Panc1 (cell line): ENCODE measurements at regions not wholly inside any gene's neighbourhood (a gene's known extent, or its start where the extent isn't known, plus 50 kb on each side); places are given as distances from the start of the nearest gene placed in this dataset.

Source experiments
- ATAC-seq: fragments of 200-7000 bp; cut with Tn5 transposase; 2 replicates; pipeline ENCODE4 v1.9.1; 2020; ENCODE audit warnings: mild to moderate bottlenecking, moderate library complexity
- BruUV-seq: library from RNA; stranded (reverse); fragments of 400-500 nt; replicated peaks from 2 replicates; lab custom pipeline; 2021; lab: Mats Ljungman, UMichigan
- CTCF ChIA-PET: fragments of 300-600 bp; sonication (Branson Sonifier 250); formaldehyde crosslinking; loops from one replicate; lab custom pipeline; 2022; ENCODE audit warnings: antibody characterized with exemption; lab: Charles Lee
- POLR2A ChIA-PET: fragments of 300-600 bp; sonication (Branson Sonifier 250); formaldehyde crosslinking; loops from one replicate; lab custom pipeline; 2022; ENCODE audit warnings: antibody characterized with exemption; lab: Charles Lee
- DNase-seq: peaks from one replicate; pipeline ENCODE4 v3.0.0-alpha.2; 2010; ENCODE audit warnings: low read depth, low spot score
- H3K27ac ChIP-seq: 2 replicates; pipeline ENCODE4 v1.5.1; 2011; ENCODE audit warnings: mild to moderate bottlenecking, low read length, inconsistent platforms
- H3K27me3 ChIP-seq: fragments of 200-500 bp; sonication (Bioruptor generic); 2 replicates; pipeline ENCODE4 v1.6.0; 2014; ENCODE audit warnings: low read length, inconsistent platforms; ENCODE audit not compliant: control insufficient read depth, insufficient read depth
- H3K36me3 ChIP-seq: fragments of 200-500 bp; sonication (Bioruptor generic); 2 replicates; pipeline ENCODE4 v1.5.1; 2014; ENCODE audit warnings: inconsistent platforms, mild to moderate bottlenecking, low read length, moderate library complexity; ENCODE audit not compliant: control insufficient read depth, insufficient read depth
- H3K4me1 ChIP-seq: 2 replicates; pipeline ENCODE4 v1.5.1; 2011; ENCODE audit warnings: inconsistent platforms, mild to moderate bottlenecking, low read length, moderate library complexity; ENCODE audit not compliant: control insufficient read depth, insufficient read depth
- H3K4me3 ChIP-seq, 2 experiments: 2 replicates each; pipeline ENCODE4 v1.5.1; 2011 to 2012; ENCODE audit warnings: low read depth in 2 of 2, low read length in 2 of 2, mild to moderate bottlenecking in 2 of 2, inconsistent platforms in 1 of 2, moderate library complexity in 1 of 2
- H3K9me3 ChIP-seq: fragments of 200-500 bp; sonication (Bioruptor generic); 2 replicates; pipeline ENCODE4 v1.5.1; 2014; ENCODE audit warnings: low read depth, mild to moderate bottlenecking, inconsistent platforms, low read length, moderate library complexity; ENCODE audit not compliant: control insufficient read depth, insufficient read depth
- POLR2AphosphoS5 ChIP-seq: IDR thresholded peaks from 2 replicates; pipeline ENCODE4 v1.6.1; 2012; ENCODE audit warnings: mild to moderate bottlenecking, low read depth, low read length, moderate library complexity
- SIN3A ChIP-seq: IDR thresholded peaks from 2 replicates; pipeline ENCODE4 v1.6.1; 2012; ENCODE audit warnings: low read depth, mild to moderate bottlenecking, low read length, moderate library complexity, borderline replicate concordance; ENCODE audit not compliant: insufficient read depth
- TCF7L2 ChIP-seq: IDR thresholded peaks from 2 replicates; pipeline ENCODE4 v1.6.1; 2011; ENCODE audit warnings: mild to moderate bottlenecking, low read depth, low read length, inconsistent platforms
- in situ Hi-C: cut with HindIII; loops from 2 replicates; pipeline ENCODE4 v1.10.0; 2016; ENCODE audit warnings: low sequenced_read_pairs, low pct_unique_long_range_greater_than_20kb
- intact Hi-C: fragments of 100-400 bp; cut with micrococcal nuclease; formaldehyde crosslinking; loops from one replicate; pipeline ENCODE4 v1.10.0; 2022; ENCODE audit not compliant: unreplicated experiment
- TF ChIP-seq, protein P1 (sequence below), 2 experiments: IDR thresholded peaks; 2 replicates each; pipeline ENCODE4 v1.6.1; 2011 to 2012; ENCODE audit warnings: low read depth in 2 of 2, control low read depth in 1 of 2, low read length in 1 of 2, mild to moderate bottlenecking in 1 of 2, moderate library complexity in 1 of 2; ENCODE audit not compliant: insufficient read depth in 1 of 2
- TF ChIP-seq, protein P2 (sequence below): fragments of 450-650 bp; IDR thresholded peaks from 2 replicates; pipeline ENCODE4 v1.5.1; 2017; ENCODE audit warnings: mild to moderate bottlenecking

DNA sequence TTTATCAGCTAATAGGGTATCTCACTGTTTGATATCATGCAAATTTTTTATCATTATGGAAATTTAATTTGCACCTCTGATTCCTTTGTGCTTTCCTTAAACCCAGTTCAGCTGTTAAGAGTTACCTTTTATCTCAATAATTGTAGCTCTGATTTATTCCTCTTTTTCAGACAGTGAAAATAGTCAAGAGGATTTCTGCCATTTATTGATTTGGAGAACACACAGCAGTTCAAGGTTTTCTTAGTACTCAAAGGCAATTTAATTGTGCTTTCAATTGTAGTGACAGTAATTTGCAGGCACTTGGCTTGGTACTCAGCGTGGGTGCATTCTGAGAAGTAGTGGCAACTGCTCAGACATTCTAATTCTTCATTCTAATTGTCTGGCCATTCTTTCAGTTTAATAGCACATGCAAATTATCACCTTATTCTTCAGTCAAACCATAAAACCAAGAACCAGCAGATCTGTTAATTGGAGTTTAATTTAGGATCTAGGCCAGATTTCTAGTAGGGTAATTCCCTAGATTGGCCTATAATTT, 709.3 kb downstream of the RPS29 start:
- Histone ChIP-seq H3K9me3 (no peaks in the 10 kb centered on the region), H3K27ac (no peak overlapping the region), H3K36me3 (no peaks in the 10 kb centered on the region), H3K27me3 (no peaks in the 10 kb centered on the region), H3K4me3 (no peak overlapping the region), H3K4me1 (no peaks in the 10 kb centered on the region)
- no TSS peak for BruUV-seq
- DNase-seq: no peak
- no peak for ATAC-seq
- ChIA-PET POLR2A (no interaction called here), CTCF (no interaction called here)
- TF ChIP-seq POLR2AphosphoS5 (no peak), TCF7L2 (no peak), SIN3A (no peak)
- TF ChIP-seq, protein P1, sequence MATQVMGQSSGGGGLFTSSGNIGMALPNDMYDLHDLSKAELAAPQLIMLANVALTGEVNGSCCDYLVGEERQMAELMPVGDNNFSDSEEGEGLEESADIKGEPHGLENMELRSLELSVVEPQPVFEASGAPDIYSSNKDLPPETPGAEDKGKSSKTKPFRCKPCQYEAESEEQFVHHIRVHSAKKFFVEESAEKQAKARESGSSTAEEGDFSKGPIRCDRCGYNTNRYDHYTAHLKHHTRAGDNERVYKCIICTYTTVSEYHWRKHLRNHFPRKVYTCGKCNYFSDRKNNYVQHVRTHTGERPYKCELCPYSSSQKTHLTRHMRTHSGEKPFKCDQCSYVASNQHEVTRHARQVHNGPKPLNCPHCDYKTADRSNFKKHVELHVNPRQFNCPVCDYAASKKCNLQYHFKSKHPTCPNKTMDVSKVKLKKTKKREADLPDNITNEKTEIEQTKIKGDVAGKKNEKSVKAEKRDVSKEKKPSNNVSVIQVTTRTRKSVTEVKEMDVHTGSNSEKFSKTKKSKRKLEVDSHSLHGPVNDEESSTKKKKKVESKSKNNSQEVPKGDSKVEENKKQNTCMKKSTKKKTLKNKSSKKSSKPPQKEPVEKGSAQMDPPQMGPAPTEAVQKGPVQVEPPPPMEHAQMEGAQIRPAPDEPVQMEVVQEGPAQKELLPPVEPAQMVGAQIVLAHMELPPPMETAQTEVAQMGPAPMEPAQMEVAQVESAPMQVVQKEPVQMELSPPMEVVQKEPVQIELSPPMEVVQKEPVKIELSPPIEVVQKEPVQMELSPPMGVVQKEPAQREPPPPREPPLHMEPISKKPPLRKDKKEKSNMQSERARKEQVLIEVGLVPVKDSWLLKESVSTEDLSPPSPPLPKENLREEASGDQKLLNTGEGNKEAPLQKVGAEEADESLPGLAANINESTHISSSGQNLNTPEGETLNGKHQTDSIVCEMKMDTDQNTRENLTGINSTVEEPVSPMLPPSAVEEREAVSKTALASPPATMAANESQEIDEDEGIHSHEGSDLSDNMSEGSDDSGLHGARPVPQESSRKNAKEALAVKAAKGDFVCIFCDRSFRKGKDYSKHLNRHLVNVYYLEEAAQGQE (IDR thresholded peaks at IDR 0.05; ENCODE audit: insufficient read depth in 1 of 2, low read depth in 2 of 2, low read length in 1 of 2): no peak
- TF ChIP-seq, protein P2, sequence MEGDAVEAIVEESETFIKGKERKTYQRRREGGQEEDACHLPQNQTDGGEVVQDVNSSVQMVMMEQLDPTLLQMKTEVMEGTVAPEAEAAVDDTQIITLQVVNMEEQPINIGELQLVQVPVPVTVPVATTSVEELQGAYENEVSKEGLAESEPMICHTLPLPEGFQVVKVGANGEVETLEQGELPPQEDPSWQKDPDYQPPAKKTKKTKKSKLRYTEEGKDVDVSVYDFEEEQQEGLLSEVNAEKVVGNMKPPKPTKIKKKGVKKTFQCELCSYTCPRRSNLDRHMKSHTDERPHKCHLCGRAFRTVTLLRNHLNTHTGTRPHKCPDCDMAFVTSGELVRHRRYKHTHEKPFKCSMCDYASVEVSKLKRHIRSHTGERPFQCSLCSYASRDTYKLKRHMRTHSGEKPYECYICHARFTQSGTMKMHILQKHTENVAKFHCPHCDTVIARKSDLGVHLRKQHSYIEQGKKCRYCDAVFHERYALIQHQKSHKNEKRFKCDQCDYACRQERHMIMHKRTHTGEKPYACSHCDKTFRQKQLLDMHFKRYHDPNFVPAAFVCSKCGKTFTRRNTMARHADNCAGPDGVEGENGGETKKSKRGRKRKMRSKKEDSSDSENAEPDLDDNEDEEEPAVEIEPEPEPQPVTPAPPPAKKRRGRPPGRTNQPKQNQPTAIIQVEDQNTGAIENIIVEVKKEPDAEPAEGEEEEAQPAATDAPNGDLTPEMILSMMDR: no peak
- in situ Hi-C loops: no loop called here
- intact Hi-C loops: no loop called here

DNA sequence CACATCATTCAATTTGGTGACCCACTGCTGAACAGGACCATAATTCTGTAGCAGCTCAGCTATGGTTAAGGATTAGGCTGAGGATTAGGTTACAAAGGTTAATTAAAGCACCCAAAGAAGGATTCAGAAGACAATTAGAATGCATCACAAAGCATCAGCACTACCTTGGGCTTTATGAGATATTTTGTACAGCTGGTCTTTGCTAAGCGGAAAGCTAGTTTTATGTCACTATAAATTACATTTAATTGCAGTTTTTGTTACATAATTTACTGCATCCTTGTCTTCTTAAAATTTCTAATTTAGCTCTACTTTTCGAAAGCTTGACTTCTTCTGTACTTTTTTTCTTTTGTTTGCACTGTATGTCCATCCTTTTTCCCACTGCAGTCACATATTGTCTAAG, 711.5 kb downstream of the RPS29 start:
- in situ Hi-C loops: no loop called here
- no peak for DNase-seq
- Histone ChIP-seq H3K27ac (no peak overlapping the region), H3K36me3 (no peaks in the 10 kb centered on the region), H3K4me3 (no peak overlapping the region), H3K27me3 (no peaks in the 10 kb centered on the region), H3K9me3 (no peaks in the 10 kb centered on the region), H3K4me1 (no peaks in the 10 kb centered on the region)
- intact Hi-C loops: no loop called here
- ChIA-PET CTCF (no interaction called here), POLR2A (no interaction called here)
- no peak for ATAC-seq
- TF ChIP-seq, protein P2: no peak
- TF ChIP-seq POLR2AphosphoS5 (no peak), SIN3A (no peak), TCF7L2 (no peak)
- TF ChIP-seq, protein P1 (IDR thresholded peaks at IDR 0.05; ENCODE audit: insufficient read depth in 1 of 2, low read depth in 2 of 2, low read length in 1 of 2): no peak
- no TSS peak for BruUV-seq
